K562 (cell line): ENCODE measurements at regions not wholly inside any gene's neighbourhood (a gene's known extent, or its start where the extent isn't known, plus 50 kb on each side); places are given as distances from the start of the nearest gene placed in this dataset.

Source experiments
- CTCF ChIP-seq, 3 experiments: IDR thresholded peaks in 2 of 3; conservative IDR thresholded peaks in 1 of 3; 2 replicates each; pipeline ENCODE4 v1.5.1; 2011 to 2012; ENCODE audit warnings: low read length in 3 of 3, mild to moderate bottlenecking in 3 of 3, control low read depth in 2 of 3, improper control_type of control experiment in 1 of 3, inconsistent platforms in 1 of 3, low read depth in 1 of 3, mixed read lengths in 1 of 3, moderate library complexity in 1 of 3; ENCODE audit not compliant: insufficient read depth in 2 of 3
- EZH2 ChIP-seq: IDR thresholded peaks from 2 replicates; pipeline ENCODE4 v1.6.1; 2012; ENCODE audit warnings: low read depth, mild to moderate bottlenecking, inconsistent platforms, low read length, borderline replicate concordance
- GABPA ChIP-seq: fragments of 200-800 bp; sonication (Bioruptor generic); conservative IDR thresholded peaks from 2 replicates; pipeline ENCODE4 v1.6.1; 2016; ENCODE audit warnings: low read depth, missing genetic modification characterization, missing compliant biosample characterization
- JUN ChIP-seq, 2 experiments: sonication (generic) in 1 of 2; formaldehyde crosslinking in 1 of 2; IDR thresholded peaks; 2 replicates each; pipeline versions ENCODE4 v1.6.1 to v1.8.0; 2012 to 2022; ENCODE audit warnings: borderline replicate concordance in 2 of 2, mild to moderate bottlenecking in 2 of 2, improper control_type of control experiment in 1 of 2, low read depth in 1 of 2, low read length in 1 of 2, missing genetic modification reagents in 1 of 2
- KLF16 ChIP-seq: IDR thresholded peaks from 2 replicates; pipeline ENCODE4 v1.6.1; 2016; ENCODE audit warnings: antibody characterized with exemption
- NR4A1 ChIP-seq, 2 experiments: fragments of 250-450 bp in 1 of 2; fragments of 450-650 bp in 1 of 2; sonication (Bioruptor Pico) in 1 of 2; IDR thresholded peaks; 2 replicates each; pipeline versions ENCODE4 v1.4.0 to v1.6.1; 2016 to 2020; ENCODE audit warnings: mild to moderate bottlenecking in 2 of 2, missing compliant biosample characterization in 1 of 2, missing genetic modification characterization in 1 of 2, moderate library complexity in 1 of 2
- RFX5 ChIP-seq: IDR thresholded peaks from 2 replicates; pipeline ENCODE4 v1.6.1; 2011; ENCODE audit warnings: low read depth, mild to moderate bottlenecking, improper control_type of control experiment, low read length
- ZBTB33 ChIP-seq: sonication (generic); formaldehyde crosslinking; IDR thresholded peaks from 2 replicates; pipeline ENCODE4 v1.8.1; 2023; ENCODE audit warnings: mild to moderate bottlenecking, missing genetic modification reagents
- TF ChIP-seq, protein P1 (sequence below): fragments of 450-650 bp; IDR thresholded peaks from 2 replicates; pipeline ENCODE4 v1.6.1; 2016; ENCODE audit warnings: antibody characterized with exemption

DNA sequence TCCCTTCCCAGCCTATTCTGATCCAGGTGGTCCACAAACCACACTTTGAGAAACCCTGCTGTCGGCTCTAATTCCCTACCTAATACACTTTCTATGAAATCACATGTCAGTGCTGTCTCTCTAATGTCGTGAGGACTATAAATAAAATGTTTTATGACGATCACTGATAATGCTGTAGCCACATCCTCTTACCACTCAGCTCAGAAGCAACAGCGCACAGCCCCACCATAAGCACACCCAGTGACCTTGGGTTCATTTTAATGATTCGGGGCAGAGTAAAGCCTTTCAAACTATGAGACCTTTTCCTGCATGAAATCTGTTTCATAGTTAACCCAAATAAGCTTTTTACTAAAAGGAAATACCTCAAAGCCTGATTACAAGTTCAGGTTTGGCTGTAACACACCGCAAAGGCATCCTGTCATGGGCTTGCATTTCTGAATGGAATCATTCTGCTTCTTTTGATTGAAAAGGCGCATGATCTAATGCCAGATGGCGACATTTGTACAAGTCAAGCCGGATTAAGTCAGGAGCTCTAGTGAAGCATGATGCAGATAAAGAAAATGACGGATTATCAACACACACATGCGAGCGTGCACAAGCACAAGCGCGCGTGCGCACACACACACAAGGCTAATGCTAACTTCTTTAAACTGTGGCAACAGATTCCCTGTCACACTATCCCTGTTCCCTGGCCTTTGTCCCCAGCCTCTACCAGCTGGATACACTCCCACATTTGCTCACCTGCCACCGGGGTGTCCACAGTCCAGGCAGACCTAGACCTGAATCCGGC lies 180.5 kb upstream of the PDE1C start:
- TF ChIP-seq EZH2 (no peak), KLF16 (no peak), ZBTB33 (CRISPR knock-in tag) (no peak), JUN (IDR thresholded peaks at IDR 0.05; ENCODE audit: borderline replicate concordance, low read depth, low read length) (no peak), JUN (CRISPR knock-in tag; IDR thresholded peaks at IDR 0.05; ENCODE audit: borderline replicate concordance) (no peak), CTCF (IDR thresholded peaks at IDR 0.05 in 2 of 3, conservative IDR thresholded peaks at IDR 0.05 in 1 of 3; ENCODE audit: insufficient read depth in 2 of 3, low read depth in 1 of 3, low read length in 3 of 3) (no peak), GABPA (tag) (no peak), RFX5 (no peak), NR4A1 (CRISPR knock-in tag; IDR thresholded peaks at IDR 0.05) (no peak), NR4A1 (tag; IDR thresholded peaks at IDR 0.05) (no peak)
- TF ChIP-seq, protein P1, sequence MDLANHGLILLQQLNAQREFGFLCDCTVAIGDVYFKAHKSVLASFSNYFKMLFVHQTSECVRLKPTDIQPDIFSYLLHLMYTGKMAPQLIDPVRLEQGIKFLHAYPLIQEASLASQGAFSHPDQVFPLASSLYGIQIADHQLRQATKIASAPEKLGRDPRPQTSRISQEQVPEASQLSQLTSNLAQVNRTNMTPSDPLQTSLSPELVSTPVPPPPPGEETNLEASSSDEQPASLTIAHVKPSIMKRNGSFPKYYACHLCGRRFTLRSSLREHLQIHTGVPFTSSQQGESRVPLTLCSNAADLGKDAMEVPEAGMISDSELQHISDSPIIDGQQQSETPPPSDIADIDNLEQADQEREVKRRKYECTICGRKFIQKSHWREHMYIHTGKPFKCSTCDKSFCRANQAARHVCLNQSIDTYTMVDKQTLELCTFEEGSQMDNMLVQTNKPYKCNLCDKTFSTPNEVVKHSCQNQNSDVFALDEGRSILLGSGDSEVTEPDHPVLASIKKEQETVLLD, result no peak
